GM19452 (cell line): ENCODE measurements at regions not wholly inside any gene's neighbourhood (a gene's known extent, or its start where the extent isn't known, plus 50 kb on each side); places are given as distances from the start of the nearest gene placed in this dataset.
"Not testable (repeated sequence)": the region's sequence is repeated elsewhere in the genome, so short reads cannot be mapped to it uniquely, and the experiment has no call there.

Experiments
- ATAC-seq: cut with Tn5 transposase; IDR thresholded peaks from one replicate; pipeline ENCODE4 v1.9.1; 2021; ENCODE audit not compliant: unreplicated experiment

DNA sequence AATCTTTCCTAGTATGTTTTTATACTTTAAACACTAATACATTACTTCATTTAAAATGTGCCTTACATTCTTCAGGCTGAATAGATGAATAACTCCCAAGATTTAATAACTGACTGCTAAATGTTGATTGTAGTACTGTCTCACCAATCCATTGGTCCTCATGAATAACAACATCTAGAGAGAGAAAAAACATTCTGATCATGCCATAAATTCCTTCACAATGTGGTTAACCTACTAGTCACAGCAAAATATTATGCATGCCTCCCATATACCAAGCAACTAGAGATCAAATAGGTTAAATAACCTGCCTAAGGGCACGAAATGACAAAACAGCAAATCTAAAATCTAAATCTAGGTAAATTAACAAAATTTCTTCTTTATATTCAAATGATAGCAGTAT is 66.2 kb downstream of the SYT15 start:
- ATAC-seq, result not testable (repeated sequence)

DNA sequence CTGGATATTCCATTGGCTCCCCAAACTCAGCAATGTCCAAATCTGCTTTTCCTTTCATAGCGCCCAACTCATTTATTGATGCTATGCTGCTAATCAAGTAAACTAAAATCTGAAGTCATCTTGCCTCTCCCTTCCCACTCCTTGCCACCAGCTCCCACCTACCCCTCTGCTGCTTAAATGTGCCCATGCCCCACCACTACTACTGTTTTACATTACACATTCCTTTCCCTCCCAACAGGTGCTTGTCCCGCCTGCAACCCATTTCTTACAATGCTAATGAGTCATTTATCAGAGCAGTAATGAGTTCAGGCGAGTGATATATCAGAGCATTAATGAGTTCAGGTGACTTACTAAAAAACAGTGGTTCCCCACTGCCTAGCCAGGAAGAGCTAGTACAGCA is 67.2 kb downstream of the SYT15 start:
- ATAC-seq, result not testable (repeated sequence)

DNA sequence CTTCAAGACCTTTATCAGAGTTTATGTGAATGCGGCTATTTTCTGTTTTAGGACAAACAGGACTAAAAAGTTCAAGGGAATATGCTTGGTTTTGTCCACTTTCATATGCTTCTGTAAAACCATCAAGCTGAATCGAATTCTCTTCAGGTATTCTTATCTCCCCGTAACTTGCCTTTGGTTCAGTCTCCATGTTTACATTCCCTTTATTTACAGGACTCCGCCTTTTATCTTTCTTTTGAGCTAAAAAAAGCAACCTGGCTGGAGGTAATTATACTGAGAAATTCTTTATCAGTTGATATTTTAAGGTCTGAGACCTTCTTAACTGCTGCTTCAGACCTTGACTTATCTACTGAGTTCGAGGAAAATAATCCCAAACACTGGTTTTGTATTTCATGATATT is 72.0 kb downstream of the SYT15 start:
- not testable (repeated sequence) for ATAC-seq

DNA sequence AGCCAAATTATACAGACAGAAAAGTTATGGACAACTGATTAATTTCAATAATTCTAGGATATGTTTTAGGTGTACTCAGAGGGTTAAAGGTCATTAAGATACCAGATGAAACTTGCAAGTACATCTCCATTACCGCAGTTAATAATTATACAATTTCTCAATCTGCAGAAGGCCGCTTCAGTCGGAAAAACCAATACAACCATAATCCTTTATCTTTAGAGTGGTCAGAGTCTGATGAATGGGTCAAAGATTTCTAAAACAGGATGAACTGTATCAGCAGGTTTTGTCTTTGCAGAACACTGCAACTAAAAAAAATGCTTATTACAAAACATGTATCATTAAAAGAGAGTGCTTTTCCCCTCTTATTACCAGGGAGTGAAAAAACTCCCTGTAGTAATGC is 78.5 kb downstream of the SYT15 start:
- ATAC-seq, result not testable (repeated sequence)

DNA sequence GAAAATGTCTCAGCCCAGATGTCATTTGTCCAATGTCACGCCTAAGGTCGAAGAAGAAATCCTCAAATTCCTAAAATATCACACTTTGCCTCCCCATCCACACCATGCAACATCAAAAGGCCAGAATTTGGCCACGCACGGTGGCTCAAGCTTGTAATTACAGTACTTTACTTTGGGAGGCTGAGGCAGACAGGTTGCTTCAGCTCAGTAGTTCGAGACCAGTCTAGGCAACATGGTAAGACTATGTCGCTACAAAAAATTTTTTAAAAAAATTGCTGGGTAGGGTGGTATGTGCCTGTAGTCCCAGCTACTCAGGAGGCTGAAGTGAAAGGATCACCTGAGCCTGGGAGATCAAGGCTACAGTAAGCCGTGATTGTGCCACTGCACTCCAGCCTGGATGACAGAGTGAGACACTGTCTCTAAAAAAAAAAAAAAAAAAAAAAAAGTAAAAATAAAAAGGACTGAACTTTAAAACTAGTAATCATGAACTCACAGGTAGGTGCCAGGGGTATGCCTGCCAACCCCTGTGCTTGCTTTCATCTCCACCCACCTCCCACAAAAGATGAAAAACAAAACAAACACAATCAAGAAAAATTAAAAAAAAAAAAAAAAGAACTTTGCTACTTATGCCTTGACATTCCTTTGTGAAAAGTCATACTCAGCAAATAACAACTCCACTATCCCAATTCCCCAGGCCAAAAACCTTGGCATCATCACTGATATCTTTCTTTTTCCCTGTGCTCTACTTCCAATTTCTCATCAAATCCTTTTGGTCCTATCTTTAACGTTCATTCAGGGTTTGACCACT is 81.3 kb downstream of the SYT15 start:
- not testable (repeated sequence) for ATAC-seq

DNA sequence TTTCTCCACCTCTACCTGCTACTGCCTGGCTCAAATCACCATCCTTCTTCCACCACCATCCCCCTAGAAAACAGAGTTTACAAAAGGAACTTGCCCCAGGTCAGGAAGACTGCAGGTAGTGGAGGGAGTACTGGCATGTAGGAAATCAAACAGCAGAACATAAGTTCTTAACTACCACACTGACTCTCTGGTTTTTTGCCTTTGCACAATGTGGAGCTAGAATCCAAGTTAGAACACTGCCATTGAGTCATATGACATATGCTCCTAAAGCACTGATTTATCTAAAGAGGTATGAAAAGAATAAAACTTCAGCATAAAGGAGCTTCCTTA is 81.9 kb downstream of the SYT15 start:
- ATAC-seq, result not testable (repeated sequence)

DNA sequence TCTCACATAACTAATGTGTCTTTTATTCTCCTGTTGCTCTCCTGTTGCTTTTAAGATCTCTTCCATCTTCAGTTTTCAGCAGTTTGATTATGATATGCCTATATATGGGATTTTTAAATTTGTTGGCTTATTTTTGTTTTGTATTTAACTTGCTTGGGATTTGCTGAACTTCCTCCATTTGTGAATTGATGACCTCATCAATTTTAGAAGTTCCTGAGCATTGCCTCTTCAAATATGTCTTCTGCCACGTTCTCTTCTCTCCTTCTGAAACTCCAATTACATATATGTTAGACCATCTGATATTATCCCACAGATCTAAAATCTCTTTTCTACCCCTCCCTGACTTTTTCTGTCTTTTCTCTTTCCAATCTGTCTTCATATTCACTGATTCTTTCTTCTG is 86.6 kb downstream of the SYT15 start:
- not testable (repeated sequence) for ATAC-seq

DNA sequence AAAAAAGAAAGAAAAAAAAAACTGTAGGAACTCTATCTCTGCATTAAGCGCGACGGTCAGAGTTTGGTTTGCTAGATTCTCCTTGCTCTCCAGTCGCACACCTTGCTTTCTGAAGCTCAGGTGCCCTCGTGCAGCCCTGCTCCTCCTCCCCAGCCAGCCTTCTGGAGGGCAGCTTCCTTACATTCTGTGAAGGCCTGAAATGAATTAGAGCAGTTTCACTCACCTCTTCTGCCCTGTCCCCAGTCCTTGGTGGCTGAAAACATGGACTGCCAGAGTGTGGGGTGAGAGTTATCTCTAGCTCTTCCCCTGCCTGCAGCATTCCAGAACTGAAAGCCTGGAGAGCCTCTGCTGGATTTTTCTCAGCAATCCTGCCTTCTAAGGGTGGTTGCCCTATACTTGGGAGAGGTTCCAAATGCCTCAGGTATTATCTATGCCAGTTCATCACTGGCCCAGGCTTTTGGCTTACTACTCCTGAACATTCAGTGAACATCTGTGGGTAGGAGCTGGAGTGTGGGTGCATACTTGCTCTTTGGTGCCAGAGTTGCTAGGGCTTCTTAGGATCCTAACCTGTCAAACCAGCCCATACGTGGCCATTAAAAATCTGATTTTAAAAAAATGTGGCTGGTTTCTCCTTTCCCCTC is 89.5 kb downstream of the SYT15 start:
- not testable (repeated sequence) for ATAC-seq

DNA sequence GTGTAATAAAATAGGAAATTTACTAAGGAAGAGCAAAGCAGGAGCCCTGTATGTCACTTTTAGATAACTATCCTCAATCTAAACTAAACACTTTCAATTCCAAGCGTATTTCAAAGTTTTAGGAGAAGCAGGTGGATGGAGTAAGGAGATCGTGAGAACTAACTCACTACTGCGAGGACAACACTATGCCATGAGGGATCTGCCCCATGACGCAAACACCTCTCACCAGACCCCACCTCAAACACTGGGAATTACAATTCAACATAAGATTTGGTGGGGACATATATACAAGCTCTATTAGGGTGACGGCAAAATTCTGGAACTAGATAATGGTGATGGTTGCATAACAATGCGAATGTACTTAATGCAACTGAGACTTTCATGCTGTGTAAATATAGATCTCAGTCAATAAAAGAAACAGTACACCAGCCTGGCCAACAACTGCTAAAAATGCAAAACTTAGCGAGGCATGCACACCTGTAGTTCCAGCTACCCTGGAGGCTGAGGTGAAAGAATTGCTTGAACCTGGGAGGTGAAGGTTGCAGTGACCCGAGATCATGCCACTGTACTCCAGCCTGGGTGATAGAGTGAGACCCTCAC is 99.0 kb downstream of the SYT15 start:
- ATAC-seq, result not testable (repeated sequence)

DNA sequence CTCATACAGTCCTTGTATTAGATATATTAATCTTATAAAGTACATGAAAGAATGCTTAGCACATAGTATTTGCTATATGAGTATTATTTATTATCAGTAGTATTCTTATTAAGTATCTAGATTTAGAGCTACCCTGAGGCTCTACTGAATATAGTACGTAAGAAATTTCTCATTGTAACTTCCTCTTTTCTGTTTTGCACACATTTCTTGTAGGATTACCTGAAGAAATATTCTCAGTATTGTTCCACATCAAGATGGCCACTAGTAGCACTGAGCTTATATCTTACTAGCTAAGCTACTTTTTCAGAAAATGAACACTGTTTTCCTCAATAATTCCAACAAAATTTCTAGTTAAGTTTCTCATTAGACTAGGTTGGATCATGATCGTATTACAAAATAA is 112.5 kb downstream of the SYT15 start:
- ATAC-seq, result not testable (repeated sequence)

DNA sequence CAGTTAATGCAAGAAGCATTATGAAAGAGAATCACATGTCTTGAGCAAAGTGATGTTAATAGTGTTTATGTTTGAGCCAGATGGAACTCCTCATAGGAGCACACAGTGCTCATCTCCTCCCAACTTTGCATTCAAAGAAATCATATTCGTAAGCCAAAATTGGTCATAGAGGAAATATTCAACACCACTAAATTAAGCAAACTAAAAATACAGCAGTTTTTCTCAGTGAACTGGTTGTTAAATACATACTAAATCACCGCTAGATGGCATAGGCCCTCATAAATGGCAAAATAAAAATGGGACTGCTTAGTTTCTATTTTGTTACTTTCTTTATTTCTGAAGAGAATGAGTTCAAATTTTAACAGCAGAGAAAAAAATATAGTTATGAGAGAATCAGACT is 114.3 kb downstream of the SYT15 start:
- ATAC-seq, result not testable (repeated sequence)

DNA sequence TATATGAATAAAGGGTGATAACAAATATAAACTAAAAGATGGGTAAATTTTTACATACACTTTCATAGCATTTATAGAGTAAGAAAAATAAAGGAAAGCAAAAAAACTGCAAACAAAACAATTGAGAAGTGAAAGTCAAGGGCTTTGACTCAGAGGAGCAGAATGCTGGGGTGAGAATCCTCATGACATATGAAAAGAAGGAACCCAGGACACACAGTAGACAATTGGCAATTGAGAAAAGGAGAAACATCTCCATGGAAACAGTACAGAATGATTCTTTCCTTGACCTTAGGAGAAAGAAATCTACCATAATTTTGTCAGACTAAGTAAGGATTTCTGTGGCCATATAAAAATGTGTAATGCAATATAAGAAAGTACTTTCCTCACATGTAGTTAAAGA is 138.3 kb downstream of the SYT15 start:
- ATAC-seq, result not testable (repeated sequence)

DNA sequence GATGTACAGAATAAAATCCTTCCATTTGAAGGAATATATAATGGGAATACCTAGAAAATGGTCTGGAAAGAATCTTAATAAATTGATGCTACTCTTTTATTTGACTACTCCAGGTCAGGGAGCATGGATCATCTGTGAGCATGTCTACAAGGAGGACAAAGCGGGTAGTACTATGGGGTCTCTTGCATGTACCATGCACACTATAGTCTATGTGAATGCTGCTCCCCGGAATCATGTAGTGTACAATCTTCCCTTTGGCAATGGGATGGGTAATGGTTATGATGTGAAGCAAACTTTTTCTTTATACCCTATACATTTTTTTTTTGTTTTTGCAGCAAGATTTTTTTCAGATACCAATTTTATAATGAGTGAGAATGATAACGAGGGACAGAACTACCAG is 139.1 kb downstream of the SYT15 start:
- not testable (repeated sequence) for ATAC-seq

DNA sequence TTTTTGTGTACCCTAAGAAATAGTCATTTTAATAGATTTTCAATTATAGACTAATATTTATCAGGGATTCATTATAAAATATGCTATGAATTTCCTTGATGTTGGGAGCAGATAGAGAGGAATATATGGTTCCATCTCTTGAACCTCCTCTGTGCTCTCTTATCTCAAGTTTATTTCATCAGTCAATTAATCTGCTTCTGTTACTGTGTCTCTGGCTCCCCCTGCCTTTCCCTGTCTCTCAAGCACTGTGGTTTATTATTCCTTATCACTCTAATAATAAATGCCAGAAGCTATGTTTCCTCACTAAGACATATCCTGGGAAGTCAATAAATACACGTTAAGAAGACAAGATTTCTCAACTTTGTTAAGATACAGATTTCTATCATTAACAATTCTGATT is 141.5 kb downstream of the SYT15 start:
- not testable (repeated sequence) for ATAC-seq

DNA sequence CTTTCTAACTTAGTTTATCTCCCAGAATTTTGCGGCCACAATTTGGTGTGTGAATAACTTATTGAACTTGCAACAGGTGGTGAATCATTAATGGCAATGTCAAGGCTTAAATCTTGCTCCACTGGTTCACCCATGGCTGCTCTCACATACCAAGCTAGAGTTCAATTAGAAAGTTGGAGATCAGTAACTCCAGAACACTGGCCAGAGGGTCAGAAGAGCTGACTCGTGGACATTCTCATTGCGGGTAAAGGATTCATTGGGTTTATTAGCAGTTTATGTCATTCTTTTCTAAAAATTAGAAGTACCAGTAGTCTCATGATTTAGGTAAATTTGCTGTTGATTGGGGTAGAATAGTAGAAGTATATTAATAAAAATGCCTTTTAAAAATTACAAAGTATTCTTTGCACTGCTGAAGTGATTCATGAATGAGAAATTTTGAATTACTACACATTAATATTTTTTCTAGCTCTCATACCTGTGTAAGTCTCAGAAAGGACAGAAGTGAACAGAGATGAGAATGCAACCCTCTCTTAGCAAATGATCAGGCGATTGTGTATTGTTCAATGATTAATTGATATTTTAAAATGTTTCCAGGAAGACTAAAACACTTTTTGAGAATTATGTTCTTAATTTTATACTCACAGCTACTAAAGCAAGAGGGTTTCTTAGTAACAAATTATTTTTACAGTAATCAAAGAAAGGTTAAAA is 142.0 kb downstream of the SYT15 start:
- ATAC-seq, result not testable (repeated sequence)

DNA sequence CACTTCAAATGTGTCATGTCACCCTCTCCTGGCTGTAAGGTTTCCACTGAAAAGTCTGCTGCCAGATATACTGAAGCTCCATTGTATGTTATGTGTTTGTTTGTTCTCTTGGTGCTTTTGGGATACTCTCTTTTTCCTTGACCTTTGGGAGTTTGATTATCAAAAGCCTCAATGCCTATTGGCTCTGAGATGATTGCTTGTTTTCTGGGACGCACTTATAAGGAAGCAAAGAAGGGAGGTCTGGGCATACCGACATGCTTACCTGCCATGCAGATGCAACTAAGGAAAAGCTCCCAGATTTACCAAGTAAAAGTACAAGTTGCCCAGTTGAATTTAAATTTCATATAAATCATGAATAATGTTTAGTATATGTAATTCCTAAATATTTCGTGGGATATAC is 145.3 kb downstream of the SYT15 start:
- ATAC-seq, result not testable (repeated sequence)

DNA sequence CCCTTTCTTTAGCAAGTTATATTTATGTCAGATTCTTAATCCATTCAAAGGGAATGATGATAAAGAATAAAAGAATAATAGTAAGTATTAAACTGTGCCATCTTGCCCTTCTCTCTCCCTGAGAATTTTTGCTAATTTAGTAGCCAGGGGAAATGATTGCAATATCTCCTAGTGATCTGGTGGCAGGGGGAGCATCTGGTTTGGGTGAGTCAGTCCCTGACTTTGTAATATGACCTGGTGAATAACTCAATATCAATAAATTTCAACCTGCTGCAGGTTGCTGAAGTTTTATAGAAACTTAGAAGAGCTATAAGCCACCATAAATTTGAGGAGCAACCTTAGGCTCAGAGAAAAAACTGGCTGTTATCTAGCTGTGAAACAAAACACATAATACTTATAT is 149.4 kb downstream of the SYT15 start:
- ATAC-seq, result not testable (repeated sequence)

DNA sequence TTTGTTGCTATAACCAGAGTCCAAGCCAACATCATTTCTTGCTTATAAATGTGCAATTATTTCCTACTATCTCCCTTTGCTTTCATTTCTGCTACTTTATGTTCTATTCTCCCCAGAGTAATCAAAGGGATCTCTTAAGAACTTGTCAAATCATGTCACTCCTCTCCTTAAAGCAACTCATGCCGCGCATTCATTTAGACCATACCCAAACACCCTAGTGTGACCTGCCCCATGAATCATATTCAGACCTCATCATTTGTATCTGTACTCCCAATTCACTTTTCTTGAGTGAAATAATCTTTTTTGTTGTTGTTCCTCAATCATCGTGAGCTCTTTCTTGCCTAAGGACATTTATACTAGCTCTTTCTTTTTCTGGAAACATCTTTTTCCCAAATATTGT is 151.8 kb downstream of the SYT15 start:
- not testable (repeated sequence) for ATAC-seq

DNA sequence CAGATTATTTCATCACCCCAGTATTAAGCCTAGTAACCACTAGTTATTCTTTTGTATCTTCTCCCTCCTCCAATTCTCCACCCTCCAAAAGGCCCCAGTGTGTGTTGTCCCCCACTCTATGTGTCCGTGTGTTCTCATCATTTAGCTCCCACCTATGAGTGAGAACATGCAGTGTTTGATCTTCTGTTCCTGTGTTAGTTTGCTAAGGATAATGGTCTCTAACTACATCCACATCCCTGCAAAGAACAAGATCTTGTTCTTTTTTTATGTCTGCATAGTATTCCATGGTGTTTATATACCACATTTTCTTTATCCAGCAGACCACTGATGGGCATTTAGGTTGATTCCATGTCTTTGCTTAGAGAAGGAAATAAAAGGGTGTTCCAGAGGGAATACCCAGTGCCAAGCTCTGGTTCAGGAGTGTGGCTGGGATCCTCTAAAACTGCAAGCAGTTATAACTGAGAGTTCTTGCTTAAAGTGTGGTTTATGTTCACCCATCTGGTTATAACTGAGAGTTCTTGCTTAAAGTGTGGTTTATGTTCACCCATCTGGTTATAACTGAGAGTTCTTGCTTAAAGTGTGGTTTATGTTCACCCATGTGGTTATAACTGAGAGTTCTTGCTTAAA is 154.8 kb downstream of the SYT15 start:
- not testable (repeated sequence) for ATAC-seq

DNA sequence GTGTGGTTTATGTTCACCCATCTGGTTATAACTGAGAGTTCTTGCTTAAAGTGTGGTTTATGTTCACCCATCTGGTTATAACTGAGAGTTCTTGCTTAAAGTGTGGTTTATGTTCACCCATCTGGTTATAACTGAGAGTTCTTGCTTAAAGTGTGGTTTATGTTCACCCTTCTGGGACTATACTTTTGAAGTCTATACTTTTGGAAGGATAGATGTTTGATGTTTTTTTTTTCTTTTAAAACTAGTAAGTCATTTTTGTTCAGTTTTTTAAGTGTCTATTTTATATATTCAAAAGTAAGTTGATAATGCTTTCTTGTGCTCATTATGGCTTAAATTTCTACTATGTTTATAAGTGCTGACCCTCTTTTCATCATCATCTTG is 155.3 kb downstream of the SYT15 start:
- not testable (repeated sequence) for ATAC-seq

DNA sequence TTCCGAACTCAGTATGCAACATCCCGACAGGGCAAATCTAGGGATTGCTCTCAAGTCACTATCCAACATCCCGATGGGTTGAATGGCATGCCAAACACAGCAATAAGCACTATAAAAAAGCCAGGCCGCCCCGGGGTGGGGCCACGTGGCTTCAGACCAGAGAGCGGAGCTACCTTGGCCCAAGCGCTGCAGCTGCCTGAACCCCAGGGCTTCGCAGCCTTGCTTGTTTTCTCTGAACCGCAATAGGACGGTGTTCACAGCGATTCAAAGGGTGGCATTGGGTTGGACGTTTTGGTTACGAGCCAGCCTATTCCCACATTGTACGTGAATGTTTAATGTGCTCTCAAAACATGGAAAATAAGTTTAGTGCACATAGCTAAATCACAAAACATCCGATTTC is 161.0 kb downstream of the SYT15 start:
- not testable (repeated sequence) for ATAC-seq
